ENCODE measurements at regions not wholly inside any gene's neighbourhood (a gene's known extent, or its start where the extent isn't known, plus 50 kb on each side); places are given as distances from the start of the nearest gene placed in this dataset.

DNA sequence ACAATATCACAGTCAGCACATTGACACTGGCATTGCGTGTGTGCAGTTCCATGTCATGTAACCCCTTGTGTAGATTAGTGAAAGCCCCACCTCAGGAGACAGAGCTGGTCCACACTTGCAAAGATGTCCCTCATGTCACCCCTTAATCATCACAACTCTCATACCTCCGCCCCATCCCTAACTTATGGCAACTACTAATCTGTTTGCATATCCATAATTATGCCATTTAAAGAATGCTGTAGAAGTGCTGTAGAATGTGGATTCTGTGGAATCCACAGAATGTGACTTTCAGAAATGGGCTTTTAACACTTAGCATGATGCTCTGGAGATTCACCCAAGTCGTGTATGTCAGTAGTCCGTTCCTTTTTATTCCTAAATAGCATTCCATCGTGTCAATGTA, 102.8 kb upstream of the VSTM2A start:
- TF ChIP-seq, protein P1, sequence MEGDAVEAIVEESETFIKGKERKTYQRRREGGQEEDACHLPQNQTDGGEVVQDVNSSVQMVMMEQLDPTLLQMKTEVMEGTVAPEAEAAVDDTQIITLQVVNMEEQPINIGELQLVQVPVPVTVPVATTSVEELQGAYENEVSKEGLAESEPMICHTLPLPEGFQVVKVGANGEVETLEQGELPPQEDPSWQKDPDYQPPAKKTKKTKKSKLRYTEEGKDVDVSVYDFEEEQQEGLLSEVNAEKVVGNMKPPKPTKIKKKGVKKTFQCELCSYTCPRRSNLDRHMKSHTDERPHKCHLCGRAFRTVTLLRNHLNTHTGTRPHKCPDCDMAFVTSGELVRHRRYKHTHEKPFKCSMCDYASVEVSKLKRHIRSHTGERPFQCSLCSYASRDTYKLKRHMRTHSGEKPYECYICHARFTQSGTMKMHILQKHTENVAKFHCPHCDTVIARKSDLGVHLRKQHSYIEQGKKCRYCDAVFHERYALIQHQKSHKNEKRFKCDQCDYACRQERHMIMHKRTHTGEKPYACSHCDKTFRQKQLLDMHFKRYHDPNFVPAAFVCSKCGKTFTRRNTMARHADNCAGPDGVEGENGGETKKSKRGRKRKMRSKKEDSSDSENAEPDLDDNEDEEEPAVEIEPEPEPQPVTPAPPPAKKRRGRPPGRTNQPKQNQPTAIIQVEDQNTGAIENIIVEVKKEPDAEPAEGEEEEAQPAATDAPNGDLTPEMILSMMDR (IDR thresholded peaks at IDR 0.05; ENCODE audit: low read depth, low read length, poor library complexity, severe bottlenecking) = no peak
- TF ChIP-seq EZH2phosphoT487 (IDR thresholded peaks at IDR 0.05; ENCODE audit: borderline replicate concordance, low read length) = no peak

All from DOHH2 (cell line).